ENCODE measurements at regions not wholly inside any gene's neighbourhood (a gene's known extent, or its start where the extent isn't known, plus 50 kb on each side); places are given as distances from the start of the nearest gene placed in this dataset.

DNA sequence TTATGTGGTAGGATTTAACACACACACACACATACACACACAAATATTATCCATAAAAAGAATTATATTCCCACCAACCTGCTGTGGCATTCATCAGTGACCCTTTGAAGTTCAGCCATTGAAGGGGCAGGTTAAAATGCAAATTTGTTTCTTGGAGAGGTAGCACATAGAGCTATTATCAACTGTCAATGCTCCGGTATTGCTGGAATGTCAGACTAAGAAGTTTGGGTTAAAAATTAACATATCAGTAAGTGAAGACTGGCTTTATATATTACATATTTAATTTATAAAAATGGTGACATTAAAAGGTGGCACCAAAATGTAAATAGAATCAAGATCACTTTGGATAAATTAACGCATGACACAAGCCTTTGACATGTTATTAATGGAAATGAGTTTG, 207.3 kb downstream of the DAD1 start:
- H3K4me1 ChIP-seq (ENCODE audit: low read depth) = no peaks in the 10 kb centered on the region
- no peaks in the 10 kb centered on the region for H3K9me3 ChIP-seq (ENCODE audit: low read depth)
- H3K36me3 ChIP-seq = no peaks in the 10 kb centered on the region
- no peak overlapping the region for H3K27ac ChIP-seq
- TF ChIP-seq, protein P1, sequence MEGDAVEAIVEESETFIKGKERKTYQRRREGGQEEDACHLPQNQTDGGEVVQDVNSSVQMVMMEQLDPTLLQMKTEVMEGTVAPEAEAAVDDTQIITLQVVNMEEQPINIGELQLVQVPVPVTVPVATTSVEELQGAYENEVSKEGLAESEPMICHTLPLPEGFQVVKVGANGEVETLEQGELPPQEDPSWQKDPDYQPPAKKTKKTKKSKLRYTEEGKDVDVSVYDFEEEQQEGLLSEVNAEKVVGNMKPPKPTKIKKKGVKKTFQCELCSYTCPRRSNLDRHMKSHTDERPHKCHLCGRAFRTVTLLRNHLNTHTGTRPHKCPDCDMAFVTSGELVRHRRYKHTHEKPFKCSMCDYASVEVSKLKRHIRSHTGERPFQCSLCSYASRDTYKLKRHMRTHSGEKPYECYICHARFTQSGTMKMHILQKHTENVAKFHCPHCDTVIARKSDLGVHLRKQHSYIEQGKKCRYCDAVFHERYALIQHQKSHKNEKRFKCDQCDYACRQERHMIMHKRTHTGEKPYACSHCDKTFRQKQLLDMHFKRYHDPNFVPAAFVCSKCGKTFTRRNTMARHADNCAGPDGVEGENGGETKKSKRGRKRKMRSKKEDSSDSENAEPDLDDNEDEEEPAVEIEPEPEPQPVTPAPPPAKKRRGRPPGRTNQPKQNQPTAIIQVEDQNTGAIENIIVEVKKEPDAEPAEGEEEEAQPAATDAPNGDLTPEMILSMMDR (IDR thresholded peaks at IDR 0.05; ENCODE audit: low read depth, low read length) = no peak
- no peaks in the 10 kb centered on the region for H3K27me3 ChIP-seq
- no peak overlapping the region for H3K4me3 ChIP-seq
- DNase-seq (ENCODE audit: low read depth in 1 of 2, low spot score in 1 of 2) = no peak

DNA sequence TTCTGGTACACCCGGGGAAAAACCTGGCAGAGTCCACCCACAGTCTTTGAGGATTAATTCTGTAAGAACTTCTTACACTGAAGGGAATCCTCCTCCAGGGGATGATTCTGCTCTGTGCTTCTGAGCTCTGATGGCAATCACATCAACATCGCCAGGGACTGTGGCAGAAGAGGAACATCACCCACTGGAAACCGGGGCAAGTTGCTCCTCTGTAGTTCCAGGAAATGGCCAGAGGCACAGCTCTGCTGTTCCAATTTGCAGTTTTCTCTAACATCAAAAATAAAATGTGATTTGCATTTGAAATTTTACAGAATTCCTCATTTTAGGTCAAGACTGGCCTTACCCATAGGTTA, 207.6 kb downstream of the DAD1 start:
- H3K27me3 ChIP-seq = no peaks in the 10 kb centered on the region
- H3K9me3 ChIP-seq (ENCODE audit: low read depth) = no peaks in the 10 kb centered on the region
- H3K27ac ChIP-seq = no peak overlapping the region
- TF ChIP-seq, protein P1 (IDR thresholded peaks at IDR 0.05; ENCODE audit: low read depth, low read length) = no peak
- no peak overlapping the region for H3K4me3 ChIP-seq
- no peaks in the 10 kb centered on the region for H3K36me3 ChIP-seq
- no peaks in the 10 kb centered on the region for H3K4me1 ChIP-seq (ENCODE audit: low read depth)
- no peak for DNase-seq (ENCODE audit: low read depth in 1 of 2, low spot score in 1 of 2)

DNA sequence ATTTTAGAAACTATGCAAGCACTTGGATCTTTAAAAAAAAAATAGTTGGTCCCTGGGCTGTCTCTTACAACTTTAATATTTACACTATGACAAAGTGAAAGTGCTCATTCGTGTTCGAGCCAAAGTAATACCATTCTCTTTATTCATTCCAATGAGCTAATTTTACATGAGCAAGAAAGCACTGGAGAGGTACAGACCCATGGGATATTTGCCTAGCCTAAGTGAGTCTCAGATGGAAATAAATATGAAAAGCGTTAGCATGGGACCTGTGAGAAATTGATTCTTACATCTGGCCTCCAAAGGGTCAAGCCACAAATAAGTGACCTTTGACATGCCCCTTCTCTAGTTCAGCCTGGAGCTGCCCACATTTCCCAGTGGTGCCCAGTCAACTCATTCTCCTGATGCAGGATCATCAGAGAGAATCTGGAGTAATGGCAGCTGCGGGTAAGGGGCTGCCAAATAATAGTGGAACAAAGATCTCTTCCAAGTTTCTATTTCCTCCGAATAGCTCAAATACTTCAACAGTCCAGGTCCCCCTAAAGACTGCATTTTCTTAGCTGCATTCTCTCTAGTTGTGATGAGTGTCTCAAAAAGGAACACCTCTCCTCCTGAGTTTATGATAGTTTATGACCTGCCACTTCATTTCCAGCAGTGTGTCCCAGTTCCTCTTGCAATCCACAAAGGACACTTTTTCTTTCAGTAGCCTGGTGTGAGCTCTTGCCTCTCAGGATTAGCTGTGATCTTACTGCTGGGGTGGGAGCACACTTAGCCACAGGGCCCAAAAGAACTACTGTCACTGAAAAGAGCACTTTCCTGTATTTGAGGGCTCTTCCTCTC, 208.2 kb downstream of the DAD1 start:
- Histone ChIP-seq H3K4me1 (ENCODE audit: low read depth) (no peaks in the 10 kb centered on the region), H3K36me3 (no peaks in the 10 kb centered on the region), H3K4me3 (no peak overlapping the region), H3K27me3 (no peaks in the 10 kb centered on the region), H3K9me3 (ENCODE audit: low read depth) (no peaks in the 10 kb centered on the region), H3K27ac (no peak overlapping the region)
- peak in 1 of 2 donors; percentile 6 for DNase-seq (ENCODE audit: low read depth in 1 of 2, low spot score in 1 of 2)
- TF ChIP-seq, protein P1 (IDR thresholded peaks at IDR 0.05; ENCODE audit: low read depth, low read length) = no peak

DNA sequence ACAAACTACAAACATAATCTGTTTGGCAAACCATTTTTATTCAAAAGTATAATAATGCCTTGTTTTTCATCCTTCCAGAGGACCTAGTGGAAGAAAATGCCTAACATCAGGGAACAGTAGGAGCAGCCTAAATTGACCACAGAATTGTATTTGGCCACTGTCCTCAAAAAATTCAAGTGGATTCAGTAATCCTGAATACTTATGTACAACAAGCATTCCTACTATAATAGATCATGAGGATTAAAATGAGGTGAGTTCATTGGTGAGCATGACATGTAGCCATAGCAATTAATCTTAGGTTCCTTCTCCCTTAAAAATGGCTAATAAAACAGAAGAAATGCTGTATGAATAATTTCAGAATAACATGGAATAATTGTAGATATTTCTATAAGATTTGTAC, 209.3 kb downstream of the DAD1 start:
- Histone ChIP-seq H3K4me1 (ENCODE audit: low read depth) (no peaks in the 10 kb centered on the region), H3K36me3 (no peaks in the 10 kb centered on the region), H3K27ac (no peak overlapping the region), H3K4me3 (no peak overlapping the region), H3K9me3 (ENCODE audit: low read depth) (no peaks in the 10 kb centered on the region), H3K27me3 (no peaks in the 10 kb centered on the region)
- DNase-seq (ENCODE audit: low read depth in 1 of 2, low spot score in 1 of 2) = no peak
- TF ChIP-seq, protein P1 (IDR thresholded peaks at IDR 0.05; ENCODE audit: low read depth, low read length) = no peak

DNA sequence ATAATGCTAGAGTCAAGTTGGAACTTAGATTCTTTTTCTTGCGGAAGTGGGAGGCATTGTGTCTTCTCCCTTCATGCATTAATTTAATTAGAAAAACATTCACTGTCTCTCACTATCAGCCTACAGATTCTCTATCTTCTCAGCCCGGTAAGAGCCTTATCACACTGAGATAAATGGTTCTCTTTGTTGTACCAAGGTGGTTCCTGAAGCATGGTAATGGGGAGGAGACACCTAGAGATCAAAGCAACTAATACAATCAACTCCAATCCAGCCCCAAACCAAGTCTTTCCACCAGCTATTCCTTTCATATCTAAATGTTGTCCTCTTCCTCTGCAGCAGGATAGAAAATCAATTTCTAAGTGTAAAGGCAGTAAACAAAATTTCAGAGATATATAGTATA, 210.8 kb downstream of the DAD1 start:
- Histone ChIP-seq H3K4me3 (no peak overlapping the region), H3K4me1 (ENCODE audit: low read depth) (no peaks in the 10 kb centered on the region), H3K9me3 (ENCODE audit: low read depth) (no peaks in the 10 kb centered on the region), H3K27ac (no peak overlapping the region), H3K27me3 (no peaks in the 10 kb centered on the region), H3K36me3 (no peaks in the 10 kb centered on the region)
- TF ChIP-seq, protein P1 (IDR thresholded peaks at IDR 0.05; ENCODE audit: low read depth, low read length) = no peak
- no peak for DNase-seq (ENCODE audit: low read depth in 1 of 2, low spot score in 1 of 2)
